GM19023 (cell line): ENCODE measurements at regions not wholly inside any gene's neighbourhood (a gene's known extent, or its start where the extent isn't known, plus 50 kb on each side); places are given as distances from the start of the nearest gene placed in this dataset.

ENCODE experiments used
- ATAC-seq: cut with Tn5 transposase; IDR thresholded peaks from one replicate; pipeline ENCODE4 v1.9.1; 2021; ENCODE audit warnings: mild to moderate bottlenecking, moderate library complexity; ENCODE audit not compliant: unreplicated experiment

GRCh38 chr10:29021591-29021990 is 267.3 kb upstream of the LYZL1 start:
- ATAC-seq, result no peak

- ATAC-seq, result no peak
These were observed 266.4 kb upstream of the LYZL1 start for GRCh38 chr10:29022513-29022912.

GRCh38 chr10:29023678-29024077 is 265.2 kb upstream of the LYZL1 start:
- no peak for ATAC-seq

DNA sequence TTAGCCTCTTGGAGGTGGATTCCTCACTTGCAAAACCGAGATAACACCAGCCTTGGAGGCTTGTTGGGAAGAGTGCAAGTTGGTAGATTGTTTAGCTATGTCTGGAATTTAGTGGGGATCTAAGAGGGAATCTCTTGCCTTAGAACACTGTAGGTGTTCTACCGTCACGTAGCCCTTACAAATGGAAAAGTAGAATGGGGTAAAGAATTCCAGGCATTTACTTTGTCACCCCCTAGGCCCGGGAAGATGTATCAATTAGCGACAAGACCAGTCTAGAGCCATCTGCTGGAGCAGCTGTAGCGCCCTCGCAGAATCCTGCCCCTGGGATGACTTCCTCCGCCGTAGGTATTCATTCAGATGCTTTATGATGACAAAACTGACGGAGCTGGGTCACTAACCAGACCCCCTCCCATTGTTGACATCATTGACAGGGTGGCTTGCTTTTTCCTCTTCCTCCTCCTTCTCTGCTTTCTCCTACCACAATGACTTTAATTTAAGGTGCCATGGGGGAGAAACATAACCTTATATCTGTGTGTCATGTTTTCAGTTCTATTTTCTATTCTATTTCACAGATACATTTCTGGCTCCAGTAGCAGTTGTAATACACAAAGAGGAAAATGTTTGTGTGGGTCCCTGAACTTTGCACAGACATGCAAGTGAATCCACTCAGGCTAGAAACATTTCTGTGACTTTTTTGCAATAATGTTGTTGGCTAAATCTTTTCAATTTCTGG is 262.6 kb upstream of the LYZL1 start:
- no peak for ATAC-seq

DNA sequence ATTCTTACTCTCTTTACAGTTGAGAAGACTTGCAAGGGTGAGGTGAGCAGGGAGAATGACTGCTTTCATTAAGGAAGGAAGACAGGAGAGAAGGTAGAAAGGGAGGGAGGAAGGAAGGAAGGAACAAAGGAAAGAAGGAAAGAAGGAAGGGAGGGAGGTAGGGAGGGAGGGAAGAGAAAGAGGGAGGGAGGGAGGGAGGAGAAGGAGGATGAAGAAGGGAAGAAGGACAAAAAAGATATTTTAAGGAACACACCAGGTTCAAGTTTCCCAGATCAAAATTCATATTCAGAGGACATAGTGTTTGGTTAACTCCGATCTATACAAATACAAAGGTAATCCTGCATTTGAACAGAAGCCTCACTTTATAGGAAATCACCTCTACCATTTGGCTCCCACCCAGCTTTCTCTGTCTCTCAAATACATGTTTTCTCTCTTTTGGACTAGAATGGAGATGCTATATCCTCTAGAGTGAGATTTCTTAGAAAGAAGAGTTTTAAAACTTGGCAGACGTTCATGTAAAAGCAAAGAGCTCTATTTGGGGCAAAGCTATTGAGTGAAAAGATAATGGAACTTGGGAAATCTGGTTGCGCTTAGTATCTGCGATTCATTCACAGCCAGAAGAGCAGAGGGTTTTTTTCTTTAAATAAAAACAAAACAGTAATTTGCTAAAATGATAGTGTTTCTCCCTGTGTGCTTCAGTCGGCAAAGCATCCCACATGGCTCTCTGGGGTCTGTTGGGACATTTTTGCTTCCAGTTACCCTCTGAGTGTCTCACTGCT is 261.9 kb upstream of the LYZL1 start:
- ATAC-seq, result no peak

DNA sequence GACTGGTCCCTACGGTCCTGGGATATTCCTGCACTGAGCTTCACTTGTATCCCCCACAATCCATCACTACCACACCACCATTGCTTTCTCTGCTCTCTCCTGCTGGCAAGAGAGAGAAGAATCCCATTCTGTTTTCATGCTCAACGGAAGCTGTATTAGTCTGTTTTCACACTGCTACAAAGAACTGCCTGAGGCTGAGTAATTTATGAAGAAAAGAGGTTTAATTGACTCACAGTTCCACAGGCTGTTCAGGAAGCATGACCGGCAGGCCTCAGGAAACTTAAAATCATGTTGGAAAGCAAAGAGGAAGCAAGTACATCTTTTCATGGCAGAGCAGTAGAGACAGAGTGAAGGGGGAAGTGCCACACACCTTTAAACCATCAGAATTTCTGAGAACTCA is 260.4 kb upstream of the LYZL1 start:
- ATAC-seq, result no peak

GRCh38 chr10:29030900-29031299 is 258.0 kb upstream of the LYZL1 start:
- no peak for ATAC-seq

DNA sequence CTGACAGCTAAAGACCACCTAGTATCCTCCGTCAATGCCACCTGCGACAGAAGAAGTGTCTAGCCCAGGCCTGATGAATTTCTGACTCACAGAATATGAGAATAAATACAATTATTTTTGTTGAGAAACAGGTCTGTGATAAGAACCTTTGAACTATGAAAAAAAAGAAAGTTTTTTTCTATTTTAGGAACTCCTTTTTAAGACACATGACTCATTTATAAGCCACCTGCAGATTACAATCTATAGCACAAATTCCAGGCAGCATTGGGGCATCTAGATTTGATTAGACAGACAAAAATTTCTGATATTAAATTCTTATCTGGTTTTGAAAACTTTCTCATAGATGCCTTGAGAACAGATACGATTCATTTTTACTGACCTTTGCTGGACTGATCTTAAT is 256.7 kb upstream of the LYZL1 start:
- no peak for ATAC-seq

GRCh38 chr10:29033311-29033940 is 255.4 kb upstream of the LYZL1 start:
- peak; percentile 70 for ATAC-seq

- ATAC-seq, result no peak
These were observed 254.3 kb upstream of the LYZL1 start for GRCh38 chr10:29034592-29034991.

- no peak for ATAC-seq
These were observed 253.1 kb upstream of the LYZL1 start for GRCh38 chr10:29035721-29036120.

DNA sequence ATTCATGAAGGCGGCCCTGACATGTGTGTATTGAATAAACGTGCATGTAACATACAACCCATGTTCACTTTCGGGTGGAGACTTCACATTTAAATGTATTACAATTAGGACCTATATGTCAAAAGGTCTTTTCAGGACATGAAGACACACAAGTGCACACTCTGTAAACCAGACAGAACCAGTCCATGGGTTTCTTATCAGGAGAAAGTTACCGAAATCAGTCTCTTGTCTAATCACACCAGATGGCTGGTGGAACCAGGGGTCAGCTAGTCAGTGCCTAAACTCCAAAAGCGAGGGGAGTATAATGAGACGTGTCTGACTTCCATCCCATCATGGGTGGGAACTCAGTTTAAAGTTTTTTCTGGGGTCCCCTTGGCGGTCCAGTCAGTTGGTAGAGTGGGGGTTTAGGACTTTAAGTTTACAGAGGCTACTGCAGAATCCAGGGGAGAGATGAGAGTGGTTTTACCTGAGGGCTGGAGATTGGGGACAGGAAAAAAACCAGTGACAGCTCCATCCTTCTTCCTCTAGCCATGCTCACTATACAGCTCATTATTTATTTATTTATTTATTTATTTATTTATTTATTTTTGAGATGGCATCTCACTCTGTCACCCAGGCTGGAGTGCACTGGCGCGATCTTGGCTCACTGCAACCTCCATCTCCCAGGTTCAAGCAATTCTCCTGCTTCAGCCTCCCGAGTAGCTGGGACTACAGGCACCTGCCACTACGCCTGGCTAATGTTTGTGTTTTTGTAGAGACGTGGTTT is 251.3 kb upstream of the LYZL1 start:
- ATAC-seq, result no peak

DNA sequence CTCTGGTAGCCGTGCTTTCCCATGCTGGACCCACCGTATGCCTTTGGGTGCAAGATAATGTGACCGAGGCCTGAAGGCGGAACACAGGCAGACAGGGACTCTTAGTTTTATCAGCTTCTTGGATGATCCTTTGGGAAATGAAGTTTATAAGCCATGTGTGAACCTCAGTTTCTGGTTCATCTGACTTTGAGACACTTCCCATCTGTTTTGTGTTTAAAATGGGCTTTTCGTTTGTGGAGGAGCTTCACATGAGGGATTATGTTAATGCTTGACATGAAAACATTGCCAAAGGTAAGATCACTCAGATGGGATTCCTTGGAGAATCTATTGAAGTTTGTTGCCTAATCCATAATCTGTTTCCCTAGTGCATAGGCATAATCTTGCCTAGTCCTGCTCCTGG is 249.8 kb upstream of the LYZL1 start:
- ATAC-seq, result no peak

GRCh38 chr10:29039677-29040189 is 249.1 kb upstream of the LYZL1 start:
- ATAC-seq, result no peak

DNA sequence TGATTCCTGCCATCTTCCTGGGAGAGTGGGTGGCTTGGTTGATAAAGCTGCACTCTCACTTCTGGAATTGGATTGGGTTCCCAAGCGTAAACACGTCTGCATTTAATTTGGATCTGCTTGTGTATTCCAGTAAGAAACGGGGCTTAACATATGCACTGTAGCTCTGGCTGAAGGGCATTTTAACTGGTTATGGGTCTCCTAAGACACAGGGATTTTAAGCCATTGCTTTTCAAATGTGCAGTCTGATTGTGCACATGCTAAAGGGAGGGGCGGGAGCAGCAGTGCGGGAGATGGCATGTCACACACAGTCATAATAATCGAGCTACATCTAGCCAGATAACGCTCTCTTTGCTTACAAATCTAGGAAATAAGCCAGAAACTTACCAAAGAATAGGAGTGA is 247.3 kb upstream of the LYZL1 start:
- ATAC-seq, result no peak

GRCh38 chr10:29048506-29048905 is 240.4 kb upstream of the LYZL1 start:
- no peak for ATAC-seq

DNA sequence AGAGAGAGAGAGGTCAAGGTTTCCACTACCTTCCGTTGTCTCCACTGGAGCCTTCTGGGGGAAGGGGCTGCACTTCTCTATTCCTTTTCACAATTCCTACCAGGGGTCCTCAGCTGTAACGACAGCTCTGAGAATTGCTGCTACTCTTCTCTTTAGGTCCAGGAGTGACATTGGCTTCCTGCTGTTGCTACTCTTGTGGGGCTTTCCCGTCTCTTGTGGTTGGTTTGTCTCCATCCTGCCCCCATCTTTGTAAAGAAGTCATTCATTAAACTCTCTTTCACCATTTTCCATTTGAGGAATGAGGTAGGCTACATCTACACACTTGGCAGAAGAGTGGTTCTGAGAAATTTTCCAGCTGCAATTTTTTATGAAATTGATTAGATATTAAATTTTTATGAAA is 238.8 kb upstream of the LYZL1 start:
- ATAC-seq, result no peak

- ATAC-seq, result no peak
These were observed 233.8 kb upstream of the LYZL1 start for GRCh38 chr10:29055101-29055500.

DNA sequence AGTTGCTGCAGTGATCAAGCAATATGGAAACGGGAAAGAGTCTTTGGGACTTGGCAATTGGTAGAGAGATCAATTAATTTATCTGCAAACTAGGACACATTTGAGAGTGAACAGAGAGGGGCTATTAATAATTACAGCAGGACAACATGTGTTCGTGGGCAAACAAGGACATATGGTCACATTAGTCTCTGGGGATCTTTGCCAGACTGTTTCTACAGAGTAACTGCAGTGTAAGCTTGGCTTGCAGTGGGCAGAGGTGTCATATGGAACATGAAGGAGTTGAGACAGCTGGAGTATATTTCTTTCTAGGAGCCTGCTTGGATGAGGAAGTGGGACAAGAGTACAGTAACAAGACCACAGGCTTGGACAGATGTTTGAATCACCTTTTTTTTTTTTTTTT is 232.1 kb upstream of the LYZL1 start:
- no peak for ATAC-seq

- no peak for ATAC-seq
These were observed 231.0 kb upstream of the LYZL1 start for GRCh38 chr10:29057822-29058331.
